ENCODE measurements at regions not wholly inside any gene's neighbourhood (a gene's known extent, or its start where the extent isn't known, plus 50 kb on each side); places are given as distances from the start of the nearest gene placed in this dataset.

DNA sequence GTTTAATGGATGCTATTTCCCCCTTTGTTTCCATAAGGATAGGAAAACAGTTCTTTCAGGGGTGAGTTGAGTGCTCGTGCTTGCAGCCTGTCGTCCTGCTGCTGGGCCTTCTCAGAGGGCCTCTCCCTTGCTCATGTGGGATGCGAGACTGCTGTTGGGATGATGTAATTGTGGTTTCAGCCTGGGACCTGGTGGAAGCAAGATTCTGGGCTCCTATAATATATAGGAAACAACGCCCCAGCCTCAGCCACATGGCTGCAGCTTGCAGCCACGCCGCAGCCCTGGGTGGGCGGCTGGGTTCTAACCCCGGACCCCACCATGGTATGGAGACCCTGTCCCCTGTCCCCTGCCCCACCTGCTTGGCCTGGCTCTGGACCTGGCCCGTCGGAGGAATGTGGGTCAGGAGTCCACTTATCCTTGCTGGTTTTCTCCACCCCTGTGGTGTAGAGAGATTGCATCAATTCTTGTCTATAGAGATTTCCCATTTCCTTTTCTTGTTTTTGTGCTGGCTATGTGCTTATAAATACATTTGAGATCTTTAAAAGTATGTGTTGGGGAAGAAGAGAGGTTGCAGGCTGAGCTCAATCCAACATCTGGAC is 357.8 kb downstream of the SIPA1L2 start:
- no peaks in the 10 kb centered on the region for H3K27me3 ChIP-seq (ENCODE audit: low read length)
- H3K4me2 ChIP-seq (ENCODE audit: low read length), result no peak overlapping the region
- H3K4me3 ChIP-seq (ENCODE audit: low read length), result no peak overlapping the region
- intact Hi-C loops (cut with micrococcal nuclease), result no loop called here
- H3K9ac ChIP-seq (ENCODE audit: low read length), result no peak overlapping the region
- H3K9me2 ChIP-seq (replicated peaks; ENCODE audit: low read length), result no peaks in the 10 kb centered on the region
- DNase-seq (no peak), ATAC-seq (no peak)
- H3K4me1 ChIP-seq (ENCODE audit: insufficient read depth, low read length), result peaks cover 7% of the 10 kb centered on the region; the same call in 1 of the 2 replicates
- H3K79me2 ChIP-seq (ENCODE audit: low read length), result no peaks in the 10 kb centered on the region
- CTCF ChIA-PET, result no interaction called here
- TF ChIP-seq EZH2phosphoT487 (IDR thresholded peaks at IDR 0.05; ENCODE audit: borderline replicate concordance, low read length) (no peak), EZH2 (IDR thresholded peaks at IDR 0.05; ENCODE audit: low read length, unreplicated experiment) (no peak)
- TF ChIP-seq, protein P1, sequence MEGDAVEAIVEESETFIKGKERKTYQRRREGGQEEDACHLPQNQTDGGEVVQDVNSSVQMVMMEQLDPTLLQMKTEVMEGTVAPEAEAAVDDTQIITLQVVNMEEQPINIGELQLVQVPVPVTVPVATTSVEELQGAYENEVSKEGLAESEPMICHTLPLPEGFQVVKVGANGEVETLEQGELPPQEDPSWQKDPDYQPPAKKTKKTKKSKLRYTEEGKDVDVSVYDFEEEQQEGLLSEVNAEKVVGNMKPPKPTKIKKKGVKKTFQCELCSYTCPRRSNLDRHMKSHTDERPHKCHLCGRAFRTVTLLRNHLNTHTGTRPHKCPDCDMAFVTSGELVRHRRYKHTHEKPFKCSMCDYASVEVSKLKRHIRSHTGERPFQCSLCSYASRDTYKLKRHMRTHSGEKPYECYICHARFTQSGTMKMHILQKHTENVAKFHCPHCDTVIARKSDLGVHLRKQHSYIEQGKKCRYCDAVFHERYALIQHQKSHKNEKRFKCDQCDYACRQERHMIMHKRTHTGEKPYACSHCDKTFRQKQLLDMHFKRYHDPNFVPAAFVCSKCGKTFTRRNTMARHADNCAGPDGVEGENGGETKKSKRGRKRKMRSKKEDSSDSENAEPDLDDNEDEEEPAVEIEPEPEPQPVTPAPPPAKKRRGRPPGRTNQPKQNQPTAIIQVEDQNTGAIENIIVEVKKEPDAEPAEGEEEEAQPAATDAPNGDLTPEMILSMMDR (conservative IDR thresholded peaks at IDR 0.05; ENCODE audit: low read depth, low read length), result no peak
- H3K36me3 ChIP-seq (ENCODE audit: low read depth, low read length), result no peaks in the 10 kb centered on the region
- no peaks in the 10 kb centered on the region for H4K20me1 ChIP-seq (ENCODE audit: low read length)
- no peaks in the 10 kb centered on the region for H3F3A ChIP-seq (ENCODE audit: low read length, unreplicated experiment)
- POLR2A ChIA-PET (ENCODE audit: unreplicated experiment), result no interaction called here
- no peaks in the 10 kb centered on the region for H3K9me3 ChIP-seq (ENCODE audit: low read length)
- BruUV-seq (replicated peaks), result no TSS peak
- H2AFZ ChIP-seq (ENCODE audit: low read length), result no peak overlapping the region
- H3K27ac ChIP-seq (ENCODE audit: low read length), result no peak overlapping the region

DNA sequence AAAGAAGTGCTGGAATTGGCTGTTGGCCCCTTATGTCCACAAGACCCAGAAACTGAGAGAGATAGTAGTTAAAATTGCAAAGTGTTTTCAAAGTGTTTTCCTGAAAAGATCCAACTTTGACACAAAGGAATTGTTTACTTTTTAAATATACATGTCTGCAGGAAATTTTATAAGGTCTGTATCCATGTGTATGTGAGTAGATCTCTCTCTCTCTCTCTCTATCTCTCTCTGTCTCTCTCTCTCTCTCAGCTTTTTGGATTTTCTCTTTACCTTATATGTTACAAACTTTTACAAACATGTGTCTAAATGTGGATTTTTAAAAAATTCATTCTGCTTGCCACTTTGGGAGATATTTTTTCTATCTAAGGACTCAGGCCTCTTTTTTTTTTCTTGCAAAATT is 358.6 kb downstream of the SIPA1L2 start:
- CTCF ChIA-PET, result interaction anchor here (1.2 kb wide), 1 partner anchor 356 kb away, joined by 4 read pairs; no protein-coding TSS in a partner anchor
- ATAC-seq (no peak), DNase-seq (no peak)
- Histone ChIP-seq H3F3A (ENCODE audit: low read length, unreplicated experiment) (no peaks in the 10 kb centered on the region), H3K9ac (ENCODE audit: low read length) (no peak overlapping the region), H2AFZ (ENCODE audit: low read length) (no peak overlapping the region), H3K4me1 (ENCODE audit: insufficient read depth, low read length) (peaks cover 7% of the 10 kb centered on the region; the same call in 1 of the 2 replicates), H3K36me3 (ENCODE audit: low read depth, low read length) (no peaks in the 10 kb centered on the region), H3K9me2 (replicated peaks; ENCODE audit: low read length) (no peaks in the 10 kb centered on the region), H3K9me3 (ENCODE audit: low read length) (no peaks in the 10 kb centered on the region), H3K79me2 (ENCODE audit: low read length) (no peaks in the 10 kb centered on the region), H3K4me3 (ENCODE audit: low read length) (no peak overlapping the region), H3K4me2 (ENCODE audit: low read length) (no peak overlapping the region), H4K20me1 (ENCODE audit: low read length) (no peaks in the 10 kb centered on the region), H3K27ac (ENCODE audit: low read length) (no peak overlapping the region), H3K27me3 (ENCODE audit: low read length) (no peaks in the 10 kb centered on the region)
- BruUV-seq (replicated peaks), result no TSS peak
- TF ChIP-seq EZH2phosphoT487 (IDR thresholded peaks at IDR 0.05; ENCODE audit: borderline replicate concordance, low read length) (no peak), EZH2 (IDR thresholded peaks at IDR 0.05; ENCODE audit: low read length, unreplicated experiment) (no peak)
- TF ChIP-seq, protein P1 (conservative IDR thresholded peaks at IDR 0.05; ENCODE audit: low read depth, low read length), result no peak
- intact Hi-C loops (cut with micrococcal nuclease), result no loop called here
- POLR2A ChIA-PET (ENCODE audit: unreplicated experiment), result no interaction called here

- ChIA-PET POLR2A (ENCODE audit: unreplicated experiment) (no interaction called here), CTCF (interaction anchor here (1.2 kb wide), 1 partner anchor 357 kb away, joined by 4 read pairs; no protein-coding TSS in a partner anchor)
- H3K4me1 ChIP-seq (ENCODE audit: insufficient read depth, low read length), result peaks cover 7% of the 10 kb centered on the region; the same call in 1 of the 2 replicates
- BruUV-seq (replicated peaks), result no TSS peak
- no peak overlapping the region for H3K9ac ChIP-seq (ENCODE audit: low read length)
- TF ChIP-seq, protein P1 (conservative IDR thresholded peaks at IDR 0.05; ENCODE audit: low read depth, low read length), result no peak
- TF ChIP-seq EZH2 (IDR thresholded peaks at IDR 0.05; ENCODE audit: low read length, unreplicated experiment), result no peak
- TF ChIP-seq EZH2phosphoT487 (IDR thresholded peaks at IDR 0.05; ENCODE audit: borderline replicate concordance, low read length), result no peak
- H3K27ac ChIP-seq (ENCODE audit: low read length), result no peak overlapping the region
- no peak overlapping the region for H3K4me2 ChIP-seq (ENCODE audit: low read length)
- H3K79me2 ChIP-seq (ENCODE audit: low read length), result no peaks in the 10 kb centered on the region
- no peaks in the 10 kb centered on the region for H3K9me2 ChIP-seq (replicated peaks; ENCODE audit: low read length)
- DNase-seq, result no peak
- no peaks in the 10 kb centered on the region for H3K36me3 ChIP-seq (ENCODE audit: low read depth, low read length)
- H4K20me1 ChIP-seq (ENCODE audit: low read length), result no peaks in the 10 kb centered on the region
- no peak for ATAC-seq
- no peaks in the 10 kb centered on the region for H3K27me3 ChIP-seq (ENCODE audit: low read length)
- H3K9me3 ChIP-seq (ENCODE audit: low read length), result no peaks in the 10 kb centered on the region
- no peak overlapping the region for H3K4me3 ChIP-seq (ENCODE audit: low read length)
- intact Hi-C loops (cut with micrococcal nuclease), result no loop called here
- no peaks in the 10 kb centered on the region for H3F3A ChIP-seq (ENCODE audit: low read length, unreplicated experiment)
- H2AFZ ChIP-seq (ENCODE audit: low read length), result no peak overlapping the region
Observed at GRCh38 chr1:232269988-232270387, 359.9 kb downstream of the SIPA1L2 start.

Data from PC-3 (cell line).